ENCODE measurements at regions not wholly inside any gene's neighbourhood (a gene's known extent, or its start where the extent isn't known, plus 50 kb on each side); places are given as distances from the start of the nearest gene placed in this dataset.

DNA sequence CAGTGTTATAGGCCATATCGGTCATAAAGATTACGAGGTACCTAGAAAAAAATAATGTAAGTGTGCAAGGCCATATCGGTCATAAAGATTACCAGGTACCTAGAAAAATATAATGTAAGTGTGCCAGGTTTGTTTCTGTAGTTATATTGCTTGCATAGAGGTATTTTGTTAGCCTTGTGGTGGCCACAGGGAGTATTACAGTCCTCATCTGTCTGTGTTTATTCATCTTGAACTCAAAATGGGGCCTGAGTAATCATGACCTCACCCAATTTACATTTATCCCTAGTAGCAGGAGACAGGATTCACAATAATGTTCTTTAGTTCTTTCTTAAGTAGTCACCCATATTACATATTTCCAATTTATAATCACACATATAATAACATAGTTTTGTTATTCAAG, 459.7 kb downstream of the MID1IP1 start:
- TF ChIP-seq TAF1 (IDR thresholded peaks at IDR 0.05; ENCODE audit: low read depth) = no peak
- no peak for TF ChIP-seq FOXM1 (IDR thresholded peaks at IDR 0.05; ENCODE audit: borderline replicate concordance, low read depth)
- TF ChIP-seq TEAD4 (IDR thresholded peaks at IDR 0.05) = no peak
- TF ChIP-seq, protein P1, sequence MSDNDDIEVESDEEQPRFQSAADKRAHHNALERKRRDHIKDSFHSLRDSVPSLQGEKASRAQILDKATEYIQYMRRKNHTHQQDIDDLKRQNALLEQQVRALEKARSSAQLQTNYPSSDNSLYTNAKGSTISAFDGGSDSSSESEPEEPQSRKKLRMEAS (IDR thresholded peaks at IDR 0.05) = no peak
- TF ChIP-seq USF1 (IDR thresholded peaks at IDR 0.05) = no peak
- no peak for TF ChIP-seq CEBPB (IDR thresholded peaks at IDR 0.05)
- TF ChIP-seq RAD21 (IDR thresholded peaks at IDR 0.05; ENCODE audit: low read depth) = no peak
- TF ChIP-seq CREB1 (IDR thresholded peaks at IDR 0.05; ENCODE audit: low read depth) = no peak
- TF ChIP-seq, protein P2, sequence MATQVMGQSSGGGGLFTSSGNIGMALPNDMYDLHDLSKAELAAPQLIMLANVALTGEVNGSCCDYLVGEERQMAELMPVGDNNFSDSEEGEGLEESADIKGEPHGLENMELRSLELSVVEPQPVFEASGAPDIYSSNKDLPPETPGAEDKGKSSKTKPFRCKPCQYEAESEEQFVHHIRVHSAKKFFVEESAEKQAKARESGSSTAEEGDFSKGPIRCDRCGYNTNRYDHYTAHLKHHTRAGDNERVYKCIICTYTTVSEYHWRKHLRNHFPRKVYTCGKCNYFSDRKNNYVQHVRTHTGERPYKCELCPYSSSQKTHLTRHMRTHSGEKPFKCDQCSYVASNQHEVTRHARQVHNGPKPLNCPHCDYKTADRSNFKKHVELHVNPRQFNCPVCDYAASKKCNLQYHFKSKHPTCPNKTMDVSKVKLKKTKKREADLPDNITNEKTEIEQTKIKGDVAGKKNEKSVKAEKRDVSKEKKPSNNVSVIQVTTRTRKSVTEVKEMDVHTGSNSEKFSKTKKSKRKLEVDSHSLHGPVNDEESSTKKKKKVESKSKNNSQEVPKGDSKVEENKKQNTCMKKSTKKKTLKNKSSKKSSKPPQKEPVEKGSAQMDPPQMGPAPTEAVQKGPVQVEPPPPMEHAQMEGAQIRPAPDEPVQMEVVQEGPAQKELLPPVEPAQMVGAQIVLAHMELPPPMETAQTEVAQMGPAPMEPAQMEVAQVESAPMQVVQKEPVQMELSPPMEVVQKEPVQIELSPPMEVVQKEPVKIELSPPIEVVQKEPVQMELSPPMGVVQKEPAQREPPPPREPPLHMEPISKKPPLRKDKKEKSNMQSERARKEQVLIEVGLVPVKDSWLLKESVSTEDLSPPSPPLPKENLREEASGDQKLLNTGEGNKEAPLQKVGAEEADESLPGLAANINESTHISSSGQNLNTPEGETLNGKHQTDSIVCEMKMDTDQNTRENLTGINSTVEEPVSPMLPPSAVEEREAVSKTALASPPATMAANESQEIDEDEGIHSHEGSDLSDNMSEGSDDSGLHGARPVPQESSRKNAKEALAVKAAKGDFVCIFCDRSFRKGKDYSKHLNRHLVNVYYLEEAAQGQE (IDR thresholded peaks at IDR 0.05; ENCODE audit: low read depth) = no peak
- no peak for TF ChIP-seq YY1 (IDR thresholded peaks at IDR 0.05; ENCODE audit: low read depth)

All from Ishikawa (cell line).